Panc1 (cell line): ENCODE measurements at regions not wholly inside any gene's neighbourhood (a gene's known extent, or its start where the extent isn't known, plus 50 kb on each side); places are given as distances from the start of the nearest gene placed in this dataset.
"Not testable (repeated sequence)": the region's sequence is repeated elsewhere in the genome, so short reads cannot be mapped to it uniquely, and the experiment has no call there.

Experiments
- ATAC-seq: fragments of 200-7000 bp; cut with Tn5 transposase; 2 replicates; pipeline ENCODE4 v1.9.1; 2020; ENCODE audit warnings: mild to moderate bottlenecking, moderate library complexity
- BruUV-seq: library from RNA; stranded (reverse); fragments of 400-500 nt; replicated peaks from 2 replicates; lab custom pipeline; 2021; lab: Mats Ljungman, UMichigan
- CTCF ChIA-PET: fragments of 300-600 bp; sonication (Branson Sonifier 250); formaldehyde crosslinking; loops from one replicate; lab custom pipeline; 2022; ENCODE audit warnings: antibody characterized with exemption; lab: Charles Lee
- POLR2A ChIA-PET: fragments of 300-600 bp; sonication (Branson Sonifier 250); formaldehyde crosslinking; loops from one replicate; lab custom pipeline; 2022; ENCODE audit warnings: antibody characterized with exemption; lab: Charles Lee
- DNase-seq: peaks from one replicate; pipeline ENCODE4 v3.0.0-alpha.2; 2010; ENCODE audit warnings: low read depth, low spot score
- H3K27ac ChIP-seq: 2 replicates; pipeline ENCODE4 v1.5.1; 2011; ENCODE audit warnings: mild to moderate bottlenecking, low read length, inconsistent platforms
- H3K27me3 ChIP-seq: fragments of 200-500 bp; sonication (Bioruptor generic); 2 replicates; pipeline ENCODE4 v1.6.0; 2014; ENCODE audit warnings: low read length, inconsistent platforms; ENCODE audit not compliant: control insufficient read depth, insufficient read depth
- H3K36me3 ChIP-seq: fragments of 200-500 bp; sonication (Bioruptor generic); 2 replicates; pipeline ENCODE4 v1.5.1; 2014; ENCODE audit warnings: inconsistent platforms, mild to moderate bottlenecking, low read length, moderate library complexity; ENCODE audit not compliant: control insufficient read depth, insufficient read depth
- H3K4me1 ChIP-seq: 2 replicates; pipeline ENCODE4 v1.5.1; 2011; ENCODE audit warnings: inconsistent platforms, mild to moderate bottlenecking, low read length, moderate library complexity; ENCODE audit not compliant: control insufficient read depth, insufficient read depth
- H3K4me3 ChIP-seq, 2 experiments: 2 replicates each; pipeline ENCODE4 v1.5.1; 2011 to 2012; ENCODE audit warnings: low read depth in 2 of 2, low read length in 2 of 2, mild to moderate bottlenecking in 2 of 2, inconsistent platforms in 1 of 2, moderate library complexity in 1 of 2
- H3K9me3 ChIP-seq: fragments of 200-500 bp; sonication (Bioruptor generic); 2 replicates; pipeline ENCODE4 v1.5.1; 2014; ENCODE audit warnings: low read depth, mild to moderate bottlenecking, inconsistent platforms, low read length, moderate library complexity; ENCODE audit not compliant: control insufficient read depth, insufficient read depth
- CTCF ChIP-seq: fragments of 450-650 bp; IDR thresholded peaks from 2 replicates; pipeline ENCODE4 v1.5.1; 2017; ENCODE audit warnings: mild to moderate bottlenecking
- POLR2AphosphoS5 ChIP-seq: IDR thresholded peaks from 2 replicates; pipeline ENCODE4 v1.6.1; 2012; ENCODE audit warnings: mild to moderate bottlenecking, low read depth, low read length, moderate library complexity
- REST ChIP-seq, 2 experiments: IDR thresholded peaks; 2 replicates each; pipeline ENCODE4 v1.6.1; 2011 to 2012; ENCODE audit warnings: low read depth in 2 of 2, control low read depth in 1 of 2, low read length in 1 of 2, mild to moderate bottlenecking in 1 of 2, moderate library complexity in 1 of 2; ENCODE audit not compliant: insufficient read depth in 1 of 2
- SIN3A ChIP-seq: IDR thresholded peaks from 2 replicates; pipeline ENCODE4 v1.6.1; 2012; ENCODE audit warnings: low read depth, mild to moderate bottlenecking, low read length, moderate library complexity, borderline replicate concordance; ENCODE audit not compliant: insufficient read depth
- TCF7L2 ChIP-seq: IDR thresholded peaks from 2 replicates; pipeline ENCODE4 v1.6.1; 2011; ENCODE audit warnings: mild to moderate bottlenecking, low read depth, low read length, inconsistent platforms
- in situ Hi-C: cut with HindIII; loops from 2 replicates; pipeline ENCODE4 v1.10.0; 2016; ENCODE audit warnings: low sequenced_read_pairs, low pct_unique_long_range_greater_than_20kb
- intact Hi-C: fragments of 100-400 bp; cut with micrococcal nuclease; formaldehyde crosslinking; loops from one replicate; pipeline ENCODE4 v1.10.0; 2022; ENCODE audit not compliant: unreplicated experiment

- no peak for ATAC-seq
- no peak overlapping the region for H3K27ac ChIP-seq
- BruUV-seq: no TSS peak
Observed at GRCh38 chr13:109400209-109400608, 386.2 kb downstream of the IRS2 start.

GRCh38 chr13:109398071-109398470, 388.3 kb downstream of the IRS2 start:
- H3K27me3 ChIP-seq, intact Hi-C loops, in situ Hi-C loops, DNase-seq, ATAC-seq, H3K4me1 ChIP-seq, H3K27ac ChIP-seq, POLR2A ChIA-PET, H3K9me3 ChIP-seq, CTCF ChIA-PET, H3K4me3 ChIP-seq, BruUV-seq, H3K36me3 ChIP-seq: not testable (repeated sequence)

More at GRCh38 chr13:109400209-109400608, 386.2 kb downstream of the IRS2 start:
- no peak for DNase-seq
- intact Hi-C loops: no loop called here
- TF ChIP-seq CTCF: no peak
- TF ChIP-seq POLR2AphosphoS5: no peak
- TF ChIP-seq REST (IDR thresholded peaks at IDR 0.05; ENCODE audit: insufficient read depth in 1 of 2, low read depth in 2 of 2, low read length in 1 of 2): no peak
- TF ChIP-seq TCF7L2: no peak
- TF ChIP-seq SIN3A: no peak
- no peaks in the 10 kb centered on the region for H3K27me3 ChIP-seq
- no peaks in the 10 kb centered on the region for H3K4me1 ChIP-seq
- no peak overlapping the region for H3K4me3 ChIP-seq
- no peaks in the 10 kb centered on the region for H3K36me3 ChIP-seq
- POLR2A ChIA-PET: no interaction called here
- in situ Hi-C loops: no loop called here
- CTCF ChIA-PET: no interaction called here
- no peaks in the 10 kb centered on the region for H3K9me3 ChIP-seq

GRCh38 chr13:109397285-109397684, 389.1 kb downstream of the IRS2 start:
- TF ChIP-seq CTCF: no peak
- TF ChIP-seq TCF7L2: no peak
- no peak for TF ChIP-seq SIN3A
- no peak for TF ChIP-seq REST (IDR thresholded peaks at IDR 0.05; ENCODE audit: insufficient read depth in 1 of 2, low read depth in 2 of 2, low read length in 1 of 2)
- no peak for TF ChIP-seq POLR2AphosphoS5
- no peak for DNase-seq

More at GRCh38 chr13:109397285-109397684, 389.1 kb downstream of the IRS2 start:
- H3K36me3 ChIP-seq: no peaks in the 10 kb centered on the region
- no peak overlapping the region for H3K27ac ChIP-seq
- in situ Hi-C loops (no loop called here), intact Hi-C loops (no loop called here)
- H3K9me3 ChIP-seq: no peaks in the 10 kb centered on the region
- ChIA-PET POLR2A (no interaction called here), CTCF (no interaction called here)
- no TSS peak for BruUV-seq
- ATAC-seq: no peak
- no peaks in the 10 kb centered on the region for H3K4me1 ChIP-seq
- H3K4me3 ChIP-seq: no peak overlapping the region
- no peaks in the 10 kb centered on the region for H3K27me3 ChIP-seq
